Thoracic aorta (tissue), 2 donors: ENCODE measurements at regions not wholly inside any gene's neighbourhood (a gene's known extent, or its start where the extent isn't known, plus 50 kb on each side); places are given as distances from the start of the nearest gene placed in this dataset.

Source experiments
- ATAC-seq: fragments of 150-250 bp; one replicate; pipeline ENCODE4 v1.8.0; 2017; ENCODE audit warnings: low read depth; ENCODE audit not compliant: insufficient number of reproducible peaks, low FRiP score
- DNase-seq: peaks from one replicate; pipeline ENCODE4 v3.0.0-alpha.2; 2020; ENCODE audit warnings: low spot score
- H3K27ac ChIP-seq, 2 donors: fragments of 200-600 bp; sonication (generic); 1 replicate in 1 of 2; 2 replicates in 1 of 2; pipeline ENCODE4 v1.5.1; 2016; ENCODE audit warnings: mild to moderate bottlenecking in 2 of 2, moderate library complexity in 2 of 2
- H3K27me3 ChIP-seq: fragments of 200-600 bp; sonication (generic); replicated peaks from 2 replicates; pipeline ENCODE4 v1.6.0; 2016; ENCODE audit warnings: mild to moderate bottlenecking; ENCODE audit not compliant: insufficient read depth
- H3K36me3 ChIP-seq: fragments of 200-600 bp; sonication (generic); one replicate; pipeline ENCODE4 v1.5.1; 2016
- H3K4me1 ChIP-seq, 2 donors: fragments of 200-600 bp; sonication (generic); 1 replicate in 1 of 2; 2 replicates in 1 of 2; pipeline versions ENCODE4 v1.5.1 to v1.6.0; 2016; ENCODE audit warnings: low read depth in 2 of 2, mild to moderate bottlenecking in 1 of 2; ENCODE audit not compliant: control insufficient read depth in 1 of 2
- H3K4me3 ChIP-seq: fragments of 200-600 bp; sonication (generic); 2 replicates; pipeline ENCODE4 v1.5.1; 2016; ENCODE audit warnings: mild to moderate bottlenecking
- H3K9me3 ChIP-seq: fragments of 200-600 bp; sonication (generic); 2 replicates; pipeline ENCODE4 v1.5.1; 2016
- CTCF ChIP-seq: fragments of 200-600 bp; sonication (generic); IDR thresholded peaks from one replicate; pipeline ENCODE4 v1.5.1; 2019; ENCODE audit warnings: antibody characterized with exemption

DNA sequence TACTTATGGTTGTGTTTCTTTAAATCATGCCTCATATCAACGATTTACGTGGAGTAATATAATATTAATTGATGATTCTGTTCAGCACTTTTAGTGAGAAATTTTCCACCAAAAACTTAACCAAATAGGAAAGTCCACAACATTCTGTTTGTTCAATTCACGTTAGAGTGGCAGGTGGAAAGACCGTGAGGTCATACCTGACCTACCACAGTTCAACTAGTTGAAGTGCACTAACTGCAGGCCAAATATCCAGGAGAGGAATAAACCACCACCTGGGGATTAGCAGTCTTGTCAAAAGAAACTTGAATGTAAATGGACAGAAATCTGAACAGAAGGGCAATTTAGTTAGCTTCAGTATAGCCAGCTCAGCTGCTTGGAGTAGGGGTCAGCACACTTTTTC is 577.7 kb downstream of the KIF4B start:
- no peak for TF ChIP-seq CTCF
- DNase-seq (no peak), ATAC-seq (no peak)
- Histone ChIP-seq H3K27me3 (no peaks in the 10 kb centered on the region), H3K4me1 (no peaks in the 10 kb centered on the region), H3K9me3 (no peaks in the 10 kb centered on the region), H3K4me3 (no peak overlapping the region), H3K36me3 (no peaks in the 10 kb centered on the region), H3K27ac (no peak overlapping the region)

- Histone ChIP-seq H3K27me3 (no peaks in the 10 kb centered on the region), H3K4me3 (no peak overlapping the region), H3K27ac (no peak overlapping the region), H3K36me3 (no peaks in the 10 kb centered on the region), H3K9me3 (no peaks in the 10 kb centered on the region), H3K4me1 (no peaks in the 10 kb centered on the region)
- DNase-seq (no peak), ATAC-seq (no peak)
- TF ChIP-seq CTCF = no peak
Measured at GRCh38 chr5:155594270-155594669, 580.7 kb downstream of the KIF4B start.

DNA sequence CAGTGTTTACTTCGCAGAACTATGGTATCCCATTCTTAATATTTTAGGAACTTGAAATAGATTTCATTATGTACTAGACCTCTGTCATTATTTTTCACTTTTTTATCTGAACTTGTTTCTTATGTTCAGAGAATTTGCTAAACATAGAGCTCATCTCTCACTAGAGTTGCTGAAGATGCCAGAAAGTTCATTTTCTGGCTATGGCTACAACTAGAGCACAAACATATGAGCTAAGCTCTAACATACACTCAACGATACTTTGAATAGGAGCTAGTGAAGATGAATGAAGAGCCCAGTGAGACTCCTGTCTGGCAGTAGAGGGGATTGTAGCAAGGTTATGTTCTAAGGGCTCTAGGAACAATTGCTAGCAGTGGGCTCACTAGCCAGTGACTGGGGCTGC is 582.2 kb downstream of the KIF4B start:
- Histone ChIP-seq H3K4me1 (no peaks in the 10 kb centered on the region), H3K4me3 (no peak overlapping the region), H3K27ac (no peak overlapping the region), H3K27me3 (no peaks in the 10 kb centered on the region), H3K36me3 (no peaks in the 10 kb centered on the region), H3K9me3 (no peaks in the 10 kb centered on the region)
- TF ChIP-seq CTCF = no peak
- DNase-seq = no peak
- no peak for ATAC-seq

DNA sequence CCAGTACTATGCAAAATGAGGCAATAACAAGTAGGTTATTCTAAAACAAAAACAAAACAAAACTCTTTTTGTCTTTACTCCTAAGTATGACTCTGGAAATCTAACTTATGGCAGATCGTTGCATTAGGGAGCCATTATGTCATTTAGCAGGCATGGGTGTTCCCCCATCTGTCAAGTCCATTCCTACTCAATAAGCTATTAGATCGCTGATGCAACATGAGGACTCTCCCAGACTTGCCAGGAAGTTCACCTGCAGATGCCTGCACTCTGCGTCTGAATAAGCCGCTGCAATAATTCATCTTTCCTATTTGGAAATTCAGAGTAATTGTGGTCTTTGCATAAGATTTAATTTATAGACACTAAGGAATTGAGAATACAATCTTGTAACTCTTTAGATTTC is 585.0 kb downstream of the KIF4B start:
- Histone ChIP-seq H3K4me1 (no peaks in the 10 kb centered on the region), H3K9me3 (no peaks in the 10 kb centered on the region), H3K4me3 (no peak overlapping the region), H3K27me3 (no peaks in the 10 kb centered on the region), H3K36me3 (no peaks in the 10 kb centered on the region), H3K27ac (no peak overlapping the region)
- ATAC-seq = no peak
- TF ChIP-seq CTCF = no peak
- no peak for DNase-seq

- no peaks in the 10 kb centered on the region for H3K4me1 ChIP-seq
- no peak for ATAC-seq
- H3K4me3 ChIP-seq = no peak overlapping the region
- DNase-seq = no peak
- H3K27ac ChIP-seq = no peak overlapping the region
- no peaks in the 10 kb centered on the region for H3K27me3 ChIP-seq
- H3K36me3 ChIP-seq = no peaks in the 10 kb centered on the region
- no peaks in the 10 kb centered on the region for H3K9me3 ChIP-seq
- TF ChIP-seq CTCF = no peak
Measured at GRCh38 chr5:155605920-155606319, 592.4 kb downstream of the KIF4B start.
